Caco-2 (cell line): ENCODE measurements at regions not wholly inside any gene's neighbourhood (a gene's known extent, or its start where the extent isn't known, plus 50 kb on each side); places are given as distances from the start of the nearest gene placed in this dataset.

ENCODE experiments used
- BruUV-seq: library from RNA; stranded (reverse); fragments of 400-500 nt; replicated peaks from 2 replicates; lab custom pipeline; 2021; lab: Mats Ljungman, UMichigan
- CTCF ChIA-PET: fragments of 300-600 bp; sonication (Branson Sonifier 250); formaldehyde crosslinking; loops from one replicate; lab custom pipeline; 2022; ENCODE audit warnings: antibody characterized with exemption; lab: Charles Lee
- POLR2A ChIA-PET: fragments of 300-600 bp; sonication (Branson Sonifier 250); formaldehyde crosslinking; loops from one replicate; lab custom pipeline; 2022; ENCODE audit warnings: antibody characterized with exemption; lab: Charles Lee
- DNase-seq, 2 experiments: peaks; one replicate each; pipeline versions ENCODE4 v3.0.0 to v3.0.0-alpha.2; 2020 to 2022
- H3K27me3 ChIP-seq: replicated peaks from 2 replicates; pipeline ENCODE4 v1.6.0; 2011; ENCODE audit warnings: low read length; ENCODE audit not compliant: control insufficient read depth, insufficient read depth
- H3K36me3 ChIP-seq: 2 replicates; pipeline ENCODE4 v1.5.1; 2011; ENCODE audit warnings: low read length; ENCODE audit not compliant: control insufficient read depth, insufficient read depth
- H3K4me1 ChIP-seq: fragments of 250-450 bp; sonication (Bioruptor Pico); 2 replicates; pipeline ENCODE4 v1.5.1; 2020; ENCODE audit warnings: mild to moderate bottlenecking
- H3K4me3 ChIP-seq: 2 replicates; pipeline ENCODE4 v1.5.1; 2011; ENCODE audit warnings: low read depth, mild to moderate bottlenecking, control low read depth, low read length
- H3K9me3 ChIP-seq: fragments of 250-450 bp; sonication (Bioruptor Pico); 2 replicates; pipeline ENCODE4 v1.5.1; 2020; ENCODE audit warnings: mild to moderate bottlenecking, moderate library complexity
- H3K27ac Mint-ChIP-seq: one replicate; pipeline ENCODE4 v1.8.0; 2022; ENCODE audit warnings: mixed read lengths; ENCODE audit not compliant: unreplicated experiment
- H3K27me3 Mint-ChIP-seq: one replicate; pipeline ENCODE4 v1.8.0; 2022; ENCODE audit warnings: mixed read lengths; ENCODE audit not compliant: insufficient read depth, unreplicated experiment
- H3K36me3 Mint-ChIP-seq: one replicate; pipeline ENCODE4 v1.8.0; 2022; ENCODE audit warnings: mild to moderate bottlenecking, mixed read lengths; ENCODE audit not compliant: insufficient read depth, unreplicated experiment
- H3K4me1 Mint-ChIP-seq: one replicate; pipeline ENCODE4 v1.8.0; 2022; ENCODE audit warnings: low read depth, mixed read lengths; ENCODE audit not compliant: unreplicated experiment
- H3K4me3 Mint-ChIP-seq: one replicate; pipeline ENCODE4 v1.8.0; 2022; ENCODE audit warnings: mild to moderate bottlenecking, moderate library complexity, mixed read lengths; ENCODE audit not compliant: unreplicated experiment
- H3K9me3 Mint-ChIP-seq: one replicate; pipeline ENCODE4 v1.8.0; 2022; ENCODE audit warnings: mixed read lengths; ENCODE audit not compliant: unreplicated experiment
- CTCF ChIP-seq, 2 experiments: fragments of 200-600 bp in 1 of 2; IDR thresholded peaks; 1 replicate in 1 of 2; 2 replicates in 1 of 2; pipeline versions ENCODE4 v1.5.1 to v1.8.0; 2011 to 2022; ENCODE audit warnings: antibody characterized with exemption in 1 of 2, control low read depth in 1 of 2, inconsistent platforms in 1 of 2, low read depth in 1 of 2, low read length in 1 of 2, mild to moderate bottlenecking in 1 of 2, moderate library complexity in 1 of 2; ENCODE audit not compliant: insufficient read depth in 1 of 2, severe bottlenecking in 1 of 2, unreplicated experiment in 1 of 2
- intact Hi-C: fragments of 100-400 bp; cut with micrococcal nuclease; formaldehyde crosslinking; loops from one replicate; pipeline ENCODE4 v1.10.0; 2022; ENCODE audit not compliant: unreplicated experiment

- H3K9me3 ChIP-seq, result peaks cover 8% of the 10 kb centered on the region; the same call in 1 of the 2 replicates
- H3K36me3 ChIP-seq, result no peaks in the 10 kb centered on the region
- TF ChIP-seq CTCF (IDR thresholded peaks at IDR 0.05; ENCODE audit: insufficient read depth in 1 of 2, low read depth in 1 of 2, low read length in 1 of 2, severe bottlenecking in 1 of 2, unreplicated experiment in 1 of 2), result no peak
- H3K4me3 ChIP-seq, result no peak overlapping the region
- Mint-ChIP-seq H3K36me3 (no peaks in the 10 kb centered on the region), H3K4me3 (no peak overlapping the region), H3K27ac (no peak overlapping the region), H3K27me3 (no peaks in the 10 kb centered on the region), H3K4me1 (no peaks in the 10 kb centered on the region), H3K9me3 (peaks cover 36% of the 10 kb centered on the region)
- ChIA-PET CTCF (no interaction called here), POLR2A (no interaction called here)
- intact Hi-C loops, result no loop called here
- no peaks in the 10 kb centered on the region for H3K27me3 ChIP-seq
- no TSS peak for BruUV-seq
- DNase-seq, result no peak
- no peaks in the 10 kb centered on the region for H3K4me1 ChIP-seq
Measured at GRCh38 chr2:117169036-117169765, 645.3 kb upstream of the DDX18 start.

GRCh38 chr2:117170897-117171296, 643.6 kb upstream of the DDX18 start:
- no peak for TF ChIP-seq CTCF (IDR thresholded peaks at IDR 0.05; ENCODE audit: insufficient read depth in 1 of 2, low read depth in 1 of 2, low read length in 1 of 2, severe bottlenecking in 1 of 2, unreplicated experiment in 1 of 2)
- Histone ChIP-seq H3K4me3 (no peak overlapping the region), H3K9me3 (peaks cover 8% of the 10 kb centered on the region; the same call in 1 of the 2 replicates), H3K27me3 (no peaks in the 10 kb centered on the region), H3K4me1 (no peaks in the 10 kb centered on the region), H3K36me3 (no peaks in the 10 kb centered on the region)
- Mint-ChIP-seq H3K9me3 (peaks cover 36% of the 10 kb centered on the region), H3K4me1 (no peaks in the 10 kb centered on the region), H3K36me3 (no peaks in the 10 kb centered on the region), H3K27me3 (no peaks in the 10 kb centered on the region), H3K27ac (no peak overlapping the region), H3K4me3 (no peak overlapping the region)
- intact Hi-C loops, result no loop called here
- ChIA-PET CTCF (no interaction called here), POLR2A (no interaction called here)
- BruUV-seq, result no TSS peak
- DNase-seq, result no peak

GRCh38 chr2:117179405-117179804, 635.1 kb upstream of the DDX18 start:
- Histone ChIP-seq H3K4me1 (no peaks in the 10 kb centered on the region), H3K27me3 (no peaks in the 10 kb centered on the region), H3K4me3 (no peak overlapping the region), H3K9me3 (no peaks in the 10 kb centered on the region), H3K36me3 (no peaks in the 10 kb centered on the region)
- H3K4me1 Mint-ChIP-seq, result no peaks in the 10 kb centered on the region
- ChIA-PET POLR2A (no interaction called here), CTCF (no interaction called here)
- no peaks in the 10 kb centered on the region for H3K27me3 Mint-ChIP-seq
- intact Hi-C loops, result no loop called here
- H3K9me3 Mint-ChIP-seq, result no peaks in the 10 kb centered on the region
- H3K36me3 Mint-ChIP-seq, result no peaks in the 10 kb centered on the region
- BruUV-seq, result no TSS peak
- H3K4me3 Mint-ChIP-seq, result no peak overlapping the region
- H3K27ac Mint-ChIP-seq, result no peak overlapping the region
- no peak for DNase-seq
- no peak for TF ChIP-seq CTCF (IDR thresholded peaks at IDR 0.05; ENCODE audit: insufficient read depth in 1 of 2, low read depth in 1 of 2, low read length in 1 of 2, severe bottlenecking in 1 of 2, unreplicated experiment in 1 of 2)
